DND-41 (cell line): ENCODE measurements at regions not wholly inside any gene's neighbourhood (a gene's known extent, or its start where the extent isn't known, plus 50 kb on each side); places are given as distances from the start of the nearest gene placed in this dataset.

Source experiments
- ATAC-seq: fragments of 200-7000 bp; cut with Tn5 transposase; 3 replicates; pipeline ENCODE4 v1.9.1; 2021; ENCODE audit warnings: low read depth; ENCODE audit not compliant: insufficient read depth
- DNase-seq: peaks from one replicate; pipeline ENCODE4 v3.0.0-alpha.2; 2020
- H2AFZ ChIP-seq: 2 replicates; pipeline ENCODE4 v1.6.0; 2012; ENCODE audit warnings: low read depth, low read length
- H3K27ac ChIP-seq: 2 replicates; pipeline ENCODE4 v1.5.1; 2012; ENCODE audit warnings: low read length, inconsistent platforms
- H3K27me3 ChIP-seq: fragments of 200-600 bp; sonication (generic); 2 replicates; pipeline ENCODE4 v1.6.0; 2012; ENCODE audit warnings: low read length, mild to moderate bottlenecking, inconsistent platforms; ENCODE audit not compliant: insufficient read depth, poor library complexity
- H3K36me3 ChIP-seq: 2 replicates; pipeline ENCODE4 v1.5.1; 2012; ENCODE audit warnings: low read length, inconsistent platforms; ENCODE audit not compliant: insufficient read depth
- H3K4me1 ChIP-seq: 2 replicates; pipeline ENCODE4 v1.5.1; 2012; ENCODE audit warnings: mild to moderate bottlenecking, low read length; ENCODE audit not compliant: insufficient read depth
- H3K4me2 ChIP-seq: 2 replicates; pipeline ENCODE4 v1.6.0; 2012; ENCODE audit warnings: mild to moderate bottlenecking, moderate library complexity, low read length, inconsistent platforms; ENCODE audit not compliant: insufficient read depth
- H3K4me3 ChIP-seq, 2 experiments: fragments of 200-600 bp in 1 of 2; shearing (Covaris generic) in 1 of 2; 2 replicates each; pipeline ENCODE4 v1.5.1; 2012 to 2016; ENCODE audit warnings: inconsistent platforms in 2 of 2, low read length in 2 of 2, mild to moderate bottlenecking in 2 of 2, low read depth in 1 of 2, moderate library complexity in 1 of 2
- H3K79me2 ChIP-seq: 2 replicates; pipeline ENCODE4 v1.6.0; 2012; ENCODE audit warnings: low read length, inconsistent platforms; ENCODE audit not compliant: insufficient read depth
- H3K9ac ChIP-seq: 2 replicates; pipeline ENCODE4 v1.6.0; 2012; ENCODE audit warnings: low read depth, mild to moderate bottlenecking, inconsistent platforms, low read length, moderate library complexity
- H3K9me3 ChIP-seq: 2 replicates; pipeline ENCODE4 v1.5.1; 2012; ENCODE audit warnings: low read length, moderate library complexity, mild to moderate bottlenecking, inconsistent platforms; ENCODE audit not compliant: insufficient read depth, severe bottlenecking
- H4K20me1 ChIP-seq: 2 replicates; pipeline ENCODE4 v1.6.0; 2012; ENCODE audit warnings: low read length; ENCODE audit not compliant: insufficient read depth
- EZH2 ChIP-seq: IDR thresholded peaks from 3 replicates; pipeline ENCODE4 v1.6.1; 2012; ENCODE audit warnings: borderline replicate concordance, low read depth, mild to moderate bottlenecking, moderate library complexity, low read length, inconsistent platforms; ENCODE audit not compliant: severe bottlenecking
- TF ChIP-seq, protein P1 (sequence below): IDR thresholded peaks from 2 replicates; pipeline ENCODE4 v1.5.1; 2012; ENCODE audit warnings: borderline replicate concordance, low read length, moderate library complexity, mild to moderate bottlenecking; ENCODE audit not compliant: poor library complexity, severe bottlenecking; ENCODE audit errors: extremely low read depth

DNA sequence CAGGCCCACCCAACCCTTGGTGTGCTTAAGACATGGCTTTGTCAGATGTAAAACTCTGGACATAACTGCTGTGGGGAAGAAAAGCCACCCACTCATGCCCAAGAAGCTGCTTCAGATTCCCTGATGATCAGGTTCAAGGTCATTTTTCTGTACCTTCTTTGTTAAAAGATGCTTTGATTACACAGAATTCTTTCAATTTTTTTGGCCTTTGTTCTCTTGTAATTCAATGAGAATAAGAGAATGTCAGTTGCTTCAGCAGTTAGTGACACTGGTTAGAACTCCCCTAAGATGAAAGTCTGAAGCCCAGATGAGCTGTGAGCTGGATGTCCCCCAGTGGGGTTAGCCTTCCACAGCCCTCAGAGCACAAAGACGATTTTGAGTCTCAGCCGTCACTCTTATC, 152.7 kb downstream of the CHRM3 start:
- H2AFZ ChIP-seq: no peak overlapping the region
- no peaks in the 10 kb centered on the region for H3K79me2 ChIP-seq
- no peaks in the 10 kb centered on the region for H3K9me3 ChIP-seq
- no peak overlapping the region for H3K27ac ChIP-seq
- H3K4me2 ChIP-seq: no peak overlapping the region
- no peaks in the 10 kb centered on the region for H3K4me1 ChIP-seq
- TF ChIP-seq, protein P1, sequence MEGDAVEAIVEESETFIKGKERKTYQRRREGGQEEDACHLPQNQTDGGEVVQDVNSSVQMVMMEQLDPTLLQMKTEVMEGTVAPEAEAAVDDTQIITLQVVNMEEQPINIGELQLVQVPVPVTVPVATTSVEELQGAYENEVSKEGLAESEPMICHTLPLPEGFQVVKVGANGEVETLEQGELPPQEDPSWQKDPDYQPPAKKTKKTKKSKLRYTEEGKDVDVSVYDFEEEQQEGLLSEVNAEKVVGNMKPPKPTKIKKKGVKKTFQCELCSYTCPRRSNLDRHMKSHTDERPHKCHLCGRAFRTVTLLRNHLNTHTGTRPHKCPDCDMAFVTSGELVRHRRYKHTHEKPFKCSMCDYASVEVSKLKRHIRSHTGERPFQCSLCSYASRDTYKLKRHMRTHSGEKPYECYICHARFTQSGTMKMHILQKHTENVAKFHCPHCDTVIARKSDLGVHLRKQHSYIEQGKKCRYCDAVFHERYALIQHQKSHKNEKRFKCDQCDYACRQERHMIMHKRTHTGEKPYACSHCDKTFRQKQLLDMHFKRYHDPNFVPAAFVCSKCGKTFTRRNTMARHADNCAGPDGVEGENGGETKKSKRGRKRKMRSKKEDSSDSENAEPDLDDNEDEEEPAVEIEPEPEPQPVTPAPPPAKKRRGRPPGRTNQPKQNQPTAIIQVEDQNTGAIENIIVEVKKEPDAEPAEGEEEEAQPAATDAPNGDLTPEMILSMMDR: no peak
- no peak for TF ChIP-seq EZH2
- ATAC-seq (no peak), DNase-seq (no peak)
- no peaks in the 10 kb centered on the region for H4K20me1 ChIP-seq
- H3K4me3 ChIP-seq: no peak overlapping the region
- no peak overlapping the region for H3K9ac ChIP-seq
- no peaks in the 10 kb centered on the region for H3K27me3 ChIP-seq
- H3K36me3 ChIP-seq: no peaks in the 10 kb centered on the region

DNA sequence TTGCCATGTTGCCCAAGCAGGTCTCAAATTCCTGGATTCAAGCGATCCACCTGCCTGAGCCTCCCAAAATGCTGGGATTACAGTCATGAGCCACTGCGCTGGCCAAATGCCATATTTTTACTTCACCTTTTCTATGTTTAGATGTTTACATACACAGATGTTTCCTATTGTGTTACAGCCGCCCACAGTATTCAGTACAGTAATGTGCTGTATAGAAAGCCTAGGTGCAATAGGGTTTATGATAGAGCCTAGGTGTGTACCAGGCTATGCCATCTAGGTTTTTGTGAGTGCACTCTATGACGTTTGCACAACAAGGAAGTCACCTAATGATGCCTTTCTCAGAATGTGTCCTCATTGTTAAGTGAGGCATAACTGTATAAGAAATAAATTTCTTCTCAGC, 153.4 kb downstream of the CHRM3 start:
- H3K4me1 ChIP-seq: no peaks in the 10 kb centered on the region
- DNase-seq: no peak
- H3K79me2 ChIP-seq: no peaks in the 10 kb centered on the region
- ATAC-seq: no peak
- no peak overlapping the region for H3K4me3 ChIP-seq
- H3K27ac ChIP-seq: no peak overlapping the region
- no peak overlapping the region for H3K4me2 ChIP-seq
- no peaks in the 10 kb centered on the region for H3K9me3 ChIP-seq
- no peak overlapping the region for H2AFZ ChIP-seq
- no peak overlapping the region for H3K9ac ChIP-seq
- H3K27me3 ChIP-seq: no peaks in the 10 kb centered on the region
- TF ChIP-seq EZH2: no peak
- TF ChIP-seq, protein P1: no peak
- H3K36me3 ChIP-seq: no peaks in the 10 kb centered on the region
- no peaks in the 10 kb centered on the region for H4K20me1 ChIP-seq

DNA sequence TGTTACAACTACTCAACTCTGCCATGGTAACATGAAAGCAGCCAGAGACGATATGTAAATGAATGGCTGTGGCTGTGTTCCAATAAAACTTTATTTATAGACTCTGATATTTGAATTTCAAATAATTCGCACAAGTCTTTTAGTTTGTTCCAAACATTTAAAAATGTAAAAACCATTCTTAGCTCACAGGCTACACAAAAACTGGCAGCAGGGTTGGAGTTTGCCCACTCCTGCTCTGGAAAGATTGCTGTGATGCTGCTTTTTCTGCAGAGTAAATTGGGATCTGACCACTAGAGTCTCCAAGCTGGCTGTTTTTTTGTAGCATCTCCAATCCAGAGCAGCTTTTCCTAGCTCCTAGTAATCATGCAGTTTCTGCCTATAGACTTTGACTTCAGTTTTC, 157.5 kb downstream of the CHRM3 start:
- no peaks in the 10 kb centered on the region for H3K9me3 ChIP-seq
- no peaks in the 10 kb centered on the region for H4K20me1 ChIP-seq
- no peak for TF ChIP-seq EZH2
- TF ChIP-seq, protein P1: no peak
- DNase-seq (no peak), ATAC-seq (no peak)
- no peak overlapping the region for H3K4me2 ChIP-seq
- H3K9ac ChIP-seq: no peak overlapping the region
- no peaks in the 10 kb centered on the region for H3K4me1 ChIP-seq
- H3K4me3 ChIP-seq: no peak overlapping the region
- H3K27me3 ChIP-seq: no peaks in the 10 kb centered on the region
- H3K36me3 ChIP-seq: no peaks in the 10 kb centered on the region
- H2AFZ ChIP-seq: no peak overlapping the region
- H3K79me2 ChIP-seq: no peaks in the 10 kb centered on the region
- no peak overlapping the region for H3K27ac ChIP-seq

DNA sequence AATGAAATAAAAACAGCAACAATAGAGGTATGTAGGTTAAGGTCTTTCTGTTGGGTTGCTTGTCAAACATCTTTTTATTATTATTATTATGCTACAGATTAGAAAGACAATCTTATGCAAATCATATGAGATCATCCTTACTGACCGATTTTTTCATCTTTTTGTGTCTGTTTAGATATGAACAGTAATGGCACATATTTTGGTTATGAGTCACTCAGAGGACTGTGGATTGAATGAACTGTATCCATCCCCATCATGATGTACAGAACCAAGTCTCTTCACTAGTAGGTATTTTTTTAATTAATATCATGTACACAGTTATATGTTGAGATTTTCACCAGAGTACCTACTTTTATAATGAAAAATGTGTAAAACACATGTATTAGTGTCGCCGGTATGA, 159.1 kb downstream of the CHRM3 start:
- H4K20me1 ChIP-seq: no peaks in the 10 kb centered on the region
- no peak overlapping the region for H3K4me3 ChIP-seq
- no peaks in the 10 kb centered on the region for H3K27me3 ChIP-seq
- H3K9me3 ChIP-seq: no peaks in the 10 kb centered on the region
- DNase-seq (no peak), ATAC-seq (no peak)
- H3K4me1 ChIP-seq: no peaks in the 10 kb centered on the region
- H3K79me2 ChIP-seq: no peaks in the 10 kb centered on the region
- H3K36me3 ChIP-seq: no peaks in the 10 kb centered on the region
- no peak for TF ChIP-seq EZH2
- TF ChIP-seq, protein P1: no peak
- no peak overlapping the region for H3K4me2 ChIP-seq
- no peak overlapping the region for H3K27ac ChIP-seq
- H2AFZ ChIP-seq: no peak overlapping the region
- no peak overlapping the region for H3K9ac ChIP-seq
